Left lobe of liver (tissue), 2 donors: ENCODE measurements at regions not wholly inside any gene's neighbourhood (a gene's known extent, or its start where the extent isn't known, plus 50 kb on each side); places are given as distances from the start of the nearest gene placed in this dataset.

Experiments used
- ATAC-seq: fragments of 200-7000 bp; cut with Tn5 transposase; one replicate; pipeline ENCODE4 v1.9.1; 2020; ENCODE audit warnings: mild to moderate bottlenecking, moderate library complexity
- DNase-seq: peaks from one replicate; pipeline ENCODE4 v3.0.0-alpha.2; 2020; ENCODE audit warnings: low spot score
- donor health status: DM: no; HTN: no; CAD: no; lungs with moderate emphysema.
- donor health status: DM: no; HTN: yes; CAD: no.

- ATAC-seq (peak; percentile 63), DNase-seq (no peak)
These were observed 54.6 kb upstream of the CHST9 start for GRCh38 chr18:27239669-27240068.

- ATAC-seq: peak; percentile 50
- DNase-seq: no peak
These were observed 50.2 kb upstream of the CHST9 start for GRCh38 chr18:27235218-27235870.
